AG09309 (cell line): ENCODE measurements at regions not wholly inside any gene's neighbourhood (a gene's known extent, or its start where the extent isn't known, plus 50 kb on each side); places are given as distances from the start of the nearest gene placed in this dataset.

ENCODE experiments used
- DNase-seq: peaks from one replicate; pipeline ENCODE4 v3.0.0-alpha.2; 2010; ENCODE audit warnings: low read depth
- H3K4me3 ChIP-seq: 2 replicates; pipeline ENCODE4 v1.5.1; 2011; ENCODE audit warnings: mild to moderate bottlenecking, low read depth, low read length, moderate library complexity; ENCODE audit not compliant: control insufficient read depth
- TF ChIP-seq, protein P1 (sequence below): IDR thresholded peaks from 2 replicates; pipeline ENCODE4 v1.5.1; 2011; ENCODE audit warnings: mild to moderate bottlenecking, low read depth, low read length, inconsistent platforms; ENCODE audit not compliant: insufficient read depth, control insufficient read depth; ENCODE audit errors: missing control alignments

GRCh38 chr1:101185421-101185820 lies 51.4 kb upstream of the S1PR1 start:
- DNase-seq = no peak
- no peak overlapping the region for H3K4me3 ChIP-seq
- TF ChIP-seq, protein P1, sequence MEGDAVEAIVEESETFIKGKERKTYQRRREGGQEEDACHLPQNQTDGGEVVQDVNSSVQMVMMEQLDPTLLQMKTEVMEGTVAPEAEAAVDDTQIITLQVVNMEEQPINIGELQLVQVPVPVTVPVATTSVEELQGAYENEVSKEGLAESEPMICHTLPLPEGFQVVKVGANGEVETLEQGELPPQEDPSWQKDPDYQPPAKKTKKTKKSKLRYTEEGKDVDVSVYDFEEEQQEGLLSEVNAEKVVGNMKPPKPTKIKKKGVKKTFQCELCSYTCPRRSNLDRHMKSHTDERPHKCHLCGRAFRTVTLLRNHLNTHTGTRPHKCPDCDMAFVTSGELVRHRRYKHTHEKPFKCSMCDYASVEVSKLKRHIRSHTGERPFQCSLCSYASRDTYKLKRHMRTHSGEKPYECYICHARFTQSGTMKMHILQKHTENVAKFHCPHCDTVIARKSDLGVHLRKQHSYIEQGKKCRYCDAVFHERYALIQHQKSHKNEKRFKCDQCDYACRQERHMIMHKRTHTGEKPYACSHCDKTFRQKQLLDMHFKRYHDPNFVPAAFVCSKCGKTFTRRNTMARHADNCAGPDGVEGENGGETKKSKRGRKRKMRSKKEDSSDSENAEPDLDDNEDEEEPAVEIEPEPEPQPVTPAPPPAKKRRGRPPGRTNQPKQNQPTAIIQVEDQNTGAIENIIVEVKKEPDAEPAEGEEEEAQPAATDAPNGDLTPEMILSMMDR = no peak

GRCh38 chr1:101183388-101183699 lies 53.5 kb upstream of the S1PR1 start:
- TF ChIP-seq, protein P1 = no peak
- no peak for DNase-seq
- no peak overlapping the region for H3K4me3 ChIP-seq

DNA sequence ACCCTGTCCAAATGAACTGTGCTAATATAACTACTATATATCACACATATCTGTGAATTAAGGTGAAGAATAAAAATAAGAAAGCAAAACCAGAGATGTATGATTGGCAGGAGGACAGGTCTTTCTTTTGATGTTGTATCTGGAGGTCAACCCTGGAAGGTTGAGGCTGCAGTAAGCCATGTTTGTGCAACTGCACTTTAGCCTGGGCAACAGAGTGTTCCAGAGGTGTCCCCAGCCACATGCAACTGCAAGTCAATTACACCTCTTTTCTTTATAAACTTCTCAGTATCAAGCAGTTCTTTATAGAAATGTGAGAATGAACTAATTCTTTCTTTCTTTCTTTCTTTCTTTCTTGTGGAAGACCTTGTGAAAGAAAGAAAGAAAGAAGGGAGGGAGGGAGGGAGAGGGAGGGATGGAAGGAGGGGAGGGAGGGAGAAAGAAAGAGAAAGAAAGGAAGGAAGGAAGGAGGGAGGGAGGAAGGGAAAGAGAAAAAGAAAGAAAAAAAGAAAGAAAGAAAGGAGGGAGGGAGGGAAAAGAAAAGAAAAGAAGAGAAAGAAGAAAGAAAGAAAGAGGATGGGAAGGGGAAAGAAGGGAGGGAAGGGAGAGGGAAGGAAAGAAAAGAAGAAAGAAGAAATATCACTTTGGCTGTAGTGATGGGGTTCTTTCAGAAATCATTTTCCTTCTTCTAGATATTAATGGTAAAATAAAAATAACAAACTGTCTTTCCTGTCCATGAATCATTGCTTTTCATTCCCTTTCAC lies 54.0 kb upstream of the S1PR1 start:
- DNase-seq = no peak
- TF ChIP-seq, protein P1 = no peak
- H3K4me3 ChIP-seq = no peak overlapping the region

DNA sequence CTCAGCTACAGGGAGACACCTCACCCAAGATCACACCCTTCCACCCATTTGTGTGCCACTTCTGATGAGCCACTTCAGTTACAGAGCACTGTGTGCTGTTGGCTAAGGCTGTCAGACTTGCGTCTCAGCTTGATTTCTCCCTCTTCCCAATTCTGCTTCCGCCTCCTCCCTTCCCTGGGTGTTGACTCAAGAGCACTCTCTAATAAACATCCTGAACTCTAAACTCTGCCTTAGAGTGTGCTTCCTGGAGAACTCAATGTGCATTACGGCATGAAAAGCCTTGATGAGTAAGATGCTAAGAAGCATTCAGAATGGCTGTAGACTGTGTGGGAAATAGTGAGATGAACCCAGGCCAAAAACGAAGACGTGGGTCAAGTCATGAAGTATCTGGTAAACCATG lies 54.9 kb upstream of the S1PR1 start:
- no peak for DNase-seq
- H3K4me3 ChIP-seq = no peak overlapping the region
- TF ChIP-seq, protein P1 = no peak

DNA sequence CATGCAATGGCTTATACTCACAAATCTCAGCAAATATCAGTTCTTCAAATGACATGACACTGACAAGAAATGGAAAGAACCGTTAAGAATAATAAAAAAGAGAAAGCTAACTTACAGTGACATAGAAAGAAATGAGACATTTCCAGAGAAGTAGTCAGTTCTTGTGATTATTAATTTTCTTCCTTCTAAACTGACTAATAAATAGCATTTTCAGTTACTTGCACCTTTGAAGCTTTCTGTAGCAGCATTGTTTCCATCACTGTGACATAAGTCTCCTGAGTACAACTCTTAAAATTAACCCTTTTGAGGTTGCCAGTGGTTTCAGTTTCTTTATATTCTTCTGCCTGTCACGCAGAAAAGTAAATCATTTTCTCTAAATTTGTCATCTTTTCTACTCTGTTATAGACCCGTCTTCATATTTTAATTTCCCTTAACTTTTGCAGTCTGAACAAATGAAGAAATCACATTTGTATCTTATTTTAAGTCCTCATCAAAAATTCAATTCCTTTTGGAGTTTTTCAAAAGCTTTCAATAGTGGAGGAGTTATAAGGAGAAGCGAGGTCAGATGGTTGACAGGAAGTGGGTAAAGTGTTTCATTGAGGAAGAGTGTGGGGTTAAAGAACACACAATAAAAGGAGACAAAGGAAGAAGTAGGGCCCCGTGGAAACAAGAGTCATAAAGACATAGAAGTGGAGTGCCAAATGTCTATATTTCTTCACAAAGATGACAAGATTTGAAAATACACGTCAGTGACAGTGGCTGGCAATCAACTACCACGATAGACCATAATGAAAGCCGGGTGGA lies 57.9 kb upstream of the S1PR1 start:
- TF ChIP-seq, protein P1 = no peak
- no peak overlapping the region for H3K4me3 ChIP-seq
- DNase-seq = no peak

- TF ChIP-seq, protein P1 = no peak
- no peak for DNase-seq
- no peak overlapping the region for H3K4me3 ChIP-seq
Observed at GRCh38 chr1:101178341-101178687, 58.5 kb upstream of the S1PR1 start.
